ENCODE measurements at regions not wholly inside any gene's neighbourhood (a gene's known extent, or its start where the extent isn't known, plus 50 kb on each side); places are given as distances from the start of the nearest gene placed in this dataset.
"Not testable (repeated sequence)": the region's sequence is repeated elsewhere in the genome, so short reads cannot be mapped to it uniquely, and the experiment has no call there.

GRCh38 chr4:7134737-7135388 is 57.5 kb upstream of the SORCS2 start:
- H3K4me3 ChIP-seq (ENCODE audit: insufficient read depth, low read depth, low read length) = no peak overlapping the region

GRCh38 chr4:7133818-7134650 is 58.3 kb upstream of the SORCS2 start:
- H2BK5ac ChIP-seq (ENCODE audit: low read depth, low read length, poor library complexity, severe bottlenecking); BruUV-seq (replicated peaks); CTCF ChIA-PET; H3K4ac ChIP-seq (ENCODE audit: low read depth, low read length); H4K8ac ChIP-seq (ENCODE audit: low read depth in 2 of 2, low read length in 2 of 2); H3K9me3 ChIP-seq (ENCODE audit: control insufficient read depth, insufficient read depth, low read length); H2BK20ac ChIP-seq (ENCODE audit: low read depth, low read length); H3K18ac ChIP-seq (ENCODE audit: low read depth, low read length); H3K36me3 ChIP-seq (ENCODE audit: control insufficient read depth, insufficient read depth, low read length); in situ Hi-C loops (cut with MboI; ENCODE audit: low sequenced_read_pairs); ATAC-seq (ENCODE audit: low read depth); H3K56ac ChIP-seq (ENCODE audit: extremely low read depth, insufficient read depth, low read length); H2BK15ac ChIP-seq (ENCODE audit: low read depth, low read length); dilution Hi-C loops (cut with HindIII; ENCODE audit: low sequenced_read_pairs, unreplicated experiment); H3K27me3 ChIP-seq (ENCODE audit: control insufficient read depth, insufficient read depth, low read length); H3K9ac ChIP-seq (ENCODE audit: low read depth, low read length); H2AFZ ChIP-seq (replicated peaks; ENCODE audit: low read length, poor library complexity); DNase-seq; intact Hi-C loops (cut with micrococcal nuclease); H2AK9ac ChIP-seq (replicated peaks; ENCODE audit: low read depth, low read length, poor library complexity); H4K91ac ChIP-seq (ENCODE audit: insufficient read depth, low read depth, low read length); H3K4me3 ChIP-seq (ENCODE audit: insufficient read depth, low read depth, low read length); H2BK120ac ChIP-seq (ENCODE audit: low read depth, low read length); H3K23ac ChIP-seq (ENCODE audit: low read depth, low read length); H3K4me1 ChIP-seq (ENCODE audit: control insufficient read depth, insufficient read depth, low read length); H3K79me1 ChIP-seq (ENCODE audit: low read depth in 1 of 2, low read length in 2 of 2); H4K20me1 ChIP-seq (ENCODE audit: insufficient read depth, low read length); H3K14ac ChIP-seq (replicated peaks; ENCODE audit: low read depth, low read length); H2AK5ac ChIP-seq (ENCODE audit: low read depth, low read length): not testable (repeated sequence)
- peak overlapping the region; percentile 50; the same call in 1 of the 2 replicates for H3K4me2 ChIP-seq (ENCODE audit: low read depth, low read length)
- H3K9me1 ChIP-seq (ENCODE audit: insufficient read depth, low read length) = peaks cover 19% of the 10 kb centered on the region
- WGBS, 2 experiments (ENCODE audit: extremely low coverage in 2 of 2, insufficient read length in 1 of 2) = no CpG with 5 or more reads among the region's 4 CpGs
- POLR2A ChIA-PET (ENCODE audit: unreplicated experiment) = interaction anchor here (0.6 kb wide), 1 partner anchor 416 kb away, joined by 3 read pairs; no protein-coding TSS in a partner anchor
- H3K27ac ChIP-seq (ENCODE audit: insufficient read depth, low read length) = peak overlapping the region; percentile 88; the same call in 1 of the 2 replicates
- peak overlapping the region; percentile 72; the same call in 1 of the 2 replicates for H4K5ac ChIP-seq (ENCODE audit: low read depth, low read length)

More at GRCh38 chr4:7134737-7135388, 57.5 kb upstream of the SORCS2 start:
- no peak overlapping the region for H2AK9ac ChIP-seq (replicated peaks; ENCODE audit: low read depth, low read length, poor library complexity)
- H3K27me3 ChIP-seq (ENCODE audit: control insufficient read depth, insufficient read depth, low read length) = peaks cover 7% of the 10 kb centered on the region; the same call in 1 of the 2 replicates
- H3K9me3 ChIP-seq (ENCODE audit: control insufficient read depth, insufficient read depth, low read length) = peaks cover 6% of the 10 kb centered on the region; the same call in 1 of the 2 replicates
- H3K14ac ChIP-seq (replicated peaks; ENCODE audit: low read depth, low read length) = no peak overlapping the region
- 79% methylated on average over 3 of the region's 12 CpGs; no CpG with 5 or more reads in 1 of the 2 experiments for WGBS, 2 experiments (ENCODE audit: extremely low coverage in 2 of 2, insufficient read length in 1 of 2)
- ATAC-seq (ENCODE audit: low read depth) (peak; percentile 93), DNase-seq (peak; percentile 84)
- H3K23ac ChIP-seq (ENCODE audit: low read depth, low read length) = no peak overlapping the region
- H3K9ac ChIP-seq (ENCODE audit: low read depth, low read length) = no peak overlapping the region
- ChIA-PET CTCF (no interaction called here), POLR2A (ENCODE audit: unreplicated experiment) (interaction anchor here (0.6 kb wide), 1 partner anchor 417 kb away, joined by 3 read pairs; no protein-coding TSS in a partner anchor)
- H3K79me1 ChIP-seq (ENCODE audit: low read depth in 1 of 2, low read length in 2 of 2) = no peaks in the 10 kb centered on the region
- H3K27ac ChIP-seq (ENCODE audit: insufficient read depth, low read length) = peak overlapping the region; percentile 88; the same call in 1 of the 2 replicates
- BruUV-seq (replicated peaks) = no TSS peak
- peak overlapping the region; percentile 71 for H2AFZ ChIP-seq (replicated peaks; ENCODE audit: low read length, poor library complexity)
- TF ChIP-seq RAD21 (IDR thresholded peaks at IDR 0.05; ENCODE audit: low read length) (no peak), MAZ (IDR thresholded peaks at IDR 0.05; ENCODE audit: borderline replicate concordance, low read depth, low read length) (peak; percentile 53; the same call in 1 of the 2 replicates)
- H2BK120ac ChIP-seq (ENCODE audit: low read depth, low read length) = peak overlapping the region; percentile 40; the same call in 1 of the 2 replicates
- peaks cover 19% of the 10 kb centered on the region for H3K9me1 ChIP-seq (ENCODE audit: insufficient read depth, low read length)
- H4K91ac ChIP-seq (ENCODE audit: insufficient read depth, low read depth, low read length) = no peak overlapping the region
- in situ Hi-C loops (cut with MboI; ENCODE audit: low sequenced_read_pairs) = no loop called here
- H3K4me1 ChIP-seq (ENCODE audit: control insufficient read depth, insufficient read depth, low read length) = peaks cover 8% of the 10 kb centered on the region; the same call in 1 of the 2 replicates
- H2BK15ac ChIP-seq (ENCODE audit: low read depth, low read length) = no peak overlapping the region
- H2BK20ac ChIP-seq (ENCODE audit: low read depth, low read length) = no peak overlapping the region
- intact Hi-C loops (cut with micrococcal nuclease) = no loop called here
- dilution Hi-C loops (cut with HindIII; ENCODE audit: low sequenced_read_pairs, unreplicated experiment) = no loop called here
- no peak overlapping the region for H3K56ac ChIP-seq (ENCODE audit: extremely low read depth, insufficient read depth, low read length)
- no peak overlapping the region for H2BK5ac ChIP-seq (ENCODE audit: low read depth, low read length, poor library complexity, severe bottlenecking)
- peak overlapping the region; percentile 13; the same call in 1 of the 2 replicates for H3K4ac ChIP-seq (ENCODE audit: low read depth, low read length)
- no peak overlapping the region for H2AK5ac ChIP-seq (ENCODE audit: low read depth, low read length)
- H3K4me2 ChIP-seq (ENCODE audit: low read depth, low read length) = peak overlapping the region; percentile 50; the same call in 1 of the 2 replicates
- H4K20me1 ChIP-seq (ENCODE audit: insufficient read depth, low read length) = peaks cover 5% of the 10 kb centered on the region
- H4K8ac ChIP-seq (ENCODE audit: low read depth in 2 of 2, low read length in 2 of 2) = no peak overlapping the region
- no peak overlapping the region; the same call in 1 of the 2 replicates for H3K18ac ChIP-seq (ENCODE audit: low read depth, low read length)
- H3K36me3 ChIP-seq (ENCODE audit: control insufficient read depth, insufficient read depth, low read length) = no peaks in the 10 kb centered on the region
- no peak overlapping the region; the same call in 1 of the 2 replicates for H4K5ac ChIP-seq (ENCODE audit: low read depth, low read length)

Measured in IMR-90 (cell line).